K562 (cell line): ENCODE measurements at regions not wholly inside any gene's neighbourhood (a gene's known extent, or its start where the extent isn't known, plus 50 kb on each side); places are given as distances from the start of the nearest gene placed in this dataset.

Experiments used
- ATAC-seq: fragments of 200-7000 bp; cut with Tn5 transposase; 3 replicates; pipeline ENCODE4 v1.9.1; 2020; ENCODE audit warnings: moderate library complexity
- BruUV-seq: library from RNA; stranded (reverse); fragments of 400-500 nt; replicated peaks from 2 replicates; lab custom pipeline; 2021; lab: Mats Ljungman, UMichigan
- CTCF ChIA-PET: fragments of 300-600 bp; formaldehyde crosslinking; extraction: SDS; loops from one replicate; lab custom pipeline; 2021; ENCODE audit warnings: low intra/inter-chr PET ratio; lab: Yijun Ruan, JAX
- POLR2A ChIA-PET: fragments of 300-600, 350-650 bp; sonication (Branson Sonifier 250); formaldehyde crosslinking; extraction: SDS; loops from one replicate; lab custom pipeline; 2021; ENCODE audit warnings: antibody characterized with exemption, inconsistent platforms; lab: Yijun Ruan, JAX
- DNase-seq, 4 experiments: peaks; one replicate each; pipeline versions ENCODE4 v3.0.0 to v3.0.0-alpha.2; 2011 to 2018; ENCODE audit warnings: low spot score in 3 of 4, mixed read lengths in 3 of 4; ENCODE audit errors: extremely low read depth in 1 of 4
- FAIRE-seq: peaks from 2 replicates; lab custom pipeline; 2011; peaks lifted over from hg19 to GRCh38; lab: Jason Lieb, UNC
- H2AFZ ChIP-seq: 2 replicates; pipeline ENCODE4 v1.6.0; 2011; ENCODE audit warnings: low read depth, low read length, control low read depth, inconsistent platforms
- H3K27ac ChIP-seq: fragments of 200-600 bp; 3 replicates; pipeline ENCODE4 v1.8.0; 2011; ENCODE audit warnings: low read depth, mild to moderate bottlenecking, control low read depth, inconsistent platforms, low read length, moderate library complexity, mixed read lengths; ENCODE audit errors: extremely low read depth
- H3K27me3 ChIP-seq, 2 experiments: fragments of 300-600 bp in 1 of 2; 2 replicates in 1 of 2; 3 replicates in 1 of 2; pipeline versions ENCODE4 v1.6.0 to v1.8.0; 2011; ENCODE audit warnings: inconsistent platforms in 2 of 2, low read length in 2 of 2, mild to moderate bottlenecking in 1 of 2, mixed read lengths in 1 of 2, moderate library complexity in 1 of 2; ENCODE audit not compliant: control insufficient read depth in 2 of 2, insufficient read depth in 2 of 2
- H3K36me3 ChIP-seq: fragments of 300-600 bp; 3 replicates; pipeline ENCODE4 v1.8.0; 2011; ENCODE audit warnings: mild to moderate bottlenecking, low read length, inconsistent platforms; ENCODE audit not compliant: control insufficient read depth, insufficient read depth
- H3K4me1 ChIP-seq, 2 experiments: fragments of 200-600 bp in 1 of 2; replicated peaks in 1 of 2; 2 replicates in 1 of 2; 3 replicates in 1 of 2; pipeline versions ENCODE4 v1.5.1 to v1.8.0; 2011; ENCODE audit warnings: inconsistent platforms in 2 of 2, low read length in 2 of 2, mild to moderate bottlenecking in 1 of 2, mixed read lengths in 1 of 2, moderate library complexity in 1 of 2; ENCODE audit not compliant: control insufficient read depth in 2 of 2, insufficient read depth in 2 of 2
- H3K4me2 ChIP-seq: 2 replicates; pipeline ENCODE4 v1.6.1; 2011; ENCODE audit warnings: low read length, control low read depth, inconsistent platforms, mixed read lengths; ENCODE audit not compliant: insufficient read depth
- H3K4me3 ChIP-seq: fragments of 200-600 bp; sonication (generic), shearing (Covaris generic); 2 replicates; pipeline ENCODE4 v1.5.1; 2016; ENCODE audit warnings: control low read depth, inconsistent platforms
- H3K79me2 ChIP-seq: fragments of 200-600 bp; 3 replicates; pipeline ENCODE4 v1.8.0; 2011; ENCODE audit warnings: low read length, inconsistent platforms; ENCODE audit not compliant: control insufficient read depth, insufficient read depth
- H3K9ac ChIP-seq, 2 experiments: 2 replicates each; pipeline versions ENCODE4 v1.6.0 to v1.6.1; 2011; ENCODE audit warnings: low read depth in 2 of 2, low read length in 2 of 2, control low read depth in 1 of 2, inconsistent platforms in 1 of 2, mild to moderate bottlenecking in 1 of 2, mixed read lengths in 1 of 2; ENCODE audit not compliant: insufficient read depth in 1 of 2
- H3K9me1 ChIP-seq: one replicate; pipeline ENCODE4 v1.6.0; 2011; ENCODE audit warnings: inconsistent platforms, mild to moderate bottlenecking, low read length, moderate library complexity; ENCODE audit not compliant: control insufficient read depth, insufficient read depth
- H3K9me3 ChIP-seq: replicated peaks from 2 replicates; pipeline ENCODE4 v1.5.1; 2011; ENCODE audit warnings: low read depth, low read length, inconsistent platforms; ENCODE audit not compliant: control insufficient read depth, insufficient read depth
- H4K20me1 ChIP-seq: replicated peaks from 2 replicates; pipeline ENCODE4 v1.6.1; 2011; ENCODE audit warnings: low read length, inconsistent platforms, mixed read lengths; ENCODE audit not compliant: control insufficient read depth, insufficient read depth
- CAMTA2 ChIP-seq: fragments of 250-450 bp; sonication (Bioruptor Pico); conservative IDR thresholded peaks from 2 replicates; pipeline ENCODE4 v1.5.1; 2022
- CBX1 ChIP-seq: sonication (generic); IDR thresholded peaks from 2 replicates; pipeline ENCODE4 v1.6.1; 2016; ENCODE audit warnings: antibody characterized with exemption, low read depth, mild to moderate bottlenecking
- FOS ChIP-seq: IDR thresholded peaks from 3 replicates; pipeline ENCODE4 v1.6.1; 2011; ENCODE audit not compliant: insufficient read length; ENCODE audit errors: extremely low read depth
- HMG20B ChIP-seq: fragments of 250-450 bp; sonication (Bioruptor Pico); IDR thresholded peaks from 2 replicates; pipeline ENCODE4 v1.5.0; 2021; ENCODE audit warnings: mild to moderate bottlenecking
- HSF4 ChIP-seq: fragments of 250-450 bp; sonication (Bioruptor Pico); IDR thresholded peaks from 2 replicates; pipeline ENCODE4 v2.1.2; 2022; ENCODE audit warnings: mild to moderate bottlenecking, moderate library complexity, borderline replicate concordance
- KLF10 ChIP-seq: fragments of 250-450 bp; sonication (Bioruptor Pico); IDR thresholded peaks from 2 replicates; pipeline ENCODE4 v1.6.1; 2021; ENCODE audit warnings: matching md5 sums
- NRF1 ChIP-seq, 2 experiments: fragments of 450-650 bp; IDR thresholded peaks in 1 of 2; conservative IDR thresholded peaks in 1 of 2; 2 replicates each; pipeline ENCODE4 v1.6.1; 2014; ENCODE audit warnings: mild to moderate bottlenecking in 2 of 2
- REST ChIP-seq, 2 experiments: fragments of 450-650 bp; formaldehyde crosslinking in 1 of 2; IDR thresholded peaks; 2 replicates each; pipeline versions ENCODE4 v1.4.0 to v1.6.1; 2014 to 2020; ENCODE audit warnings: mild to moderate bottlenecking in 2 of 2, borderline replicate concordance in 1 of 2, low read depth in 1 of 2
- ZFX ChIP-seq: sonication (generic); formaldehyde crosslinking; IDR thresholded peaks from 2 replicates; pipeline ENCODE4 v1.8.0; 2022; ENCODE audit warnings: mild to moderate bottlenecking, missing genetic modification reagents, moderate library complexity
- ZNF707 ChIP-seq: fragments of 250-450 bp; sonication (Bioruptor Pico); conservative IDR thresholded peaks from 2 replicates; pipeline ENCODE4 v1.8.0; 2022; ENCODE audit warnings: inconsistent platforms, mild to moderate bottlenecking, moderate library complexity
- WGBS: fragments of 100-300 bp; shearing (Covaris generic); methylation state at CpG from one replicate; pipeline ENCODE4 v1.1.6; 2016; ENCODE audit warnings: low coverage, mixed read lengths; ENCODE audit not compliant: insufficient coverage; ENCODE audit errors: missing lambda C conversion rate; 5-methylcytosine and 5-hydroxymethylcytosine counted together
- in situ Hi-C: fragments of 300-500 bp; cut with MboI; formaldehyde crosslinking; loops from 4 replicates; pipeline ENCODE4 v1.15.0; 2018; ENCODE audit warnings: inconsistent platforms, mixed read lengths
- intact Hi-C: fragments of 100-400 bp; cut with micrococcal nuclease; formaldehyde crosslinking; loops from 2 replicates; pipeline ENCODE4 v1.14.2; 2022
- TF ChIP-seq, protein P1 (sequence below): sonication (generic); formaldehyde crosslinking; IDR thresholded peaks from 2 replicates; pipeline ENCODE4 v1.8.0; 2022; ENCODE audit warnings: missing genetic modification reagents, mild to moderate bottlenecking, borderline replicate concordance
- TF ChIP-seq, protein P2 (sequence below): fragments of 250-450 bp; sonication (Bioruptor Pico); IDR thresholded peaks from 2 replicates; pipeline ENCODE4 v1.4.0; 2020; ENCODE audit warnings: borderline replicate concordance

GRCh38 chr13:73773168-73773549 lies 361.0 kb downstream of the KLF12 start:
- Histone ChIP-seq H3K9ac (no peak overlapping the region), H3K4me3 (no peak overlapping the region), H3K27ac (no peak overlapping the region), H3K79me2 (no peaks in the 10 kb centered on the region), H3K27me3 (no peaks in the 10 kb centered on the region), H4K20me1 (no peaks in the 10 kb centered on the region), H3K9me3 (no peaks in the 10 kb centered on the region), H3K4me1 (no peaks in the 10 kb centered on the region), H3K36me3 (no peaks in the 10 kb centered on the region), H3K9me1 (no peaks in the 10 kb centered on the region), H3K4me2 (no peak overlapping the region), H2AFZ (no peak overlapping the region)
- intact Hi-C loops (no loop called here), in situ Hi-C loops (loop anchor here (25.0 kb wide), 1 partner anchor 1464 kb away; no protein-coding TSS in a partner anchor)
- ATAC-seq (no peak), DNase-seq (no peak), FAIRE-seq (no peak)
- WGBS = 0% methylated on average over 3 of the region's 3 CpGs
- POLR2A ChIA-PET = no interaction called here
- BruUV-seq = no TSS peak
- CTCF ChIA-PET = no interaction called here
- TF ChIP-seq ZNF707 (CRISPR knock-in tag) (no peak), CBX1 (no peak), REST (IDR thresholded peaks at IDR 0.05; ENCODE audit: borderline replicate concordance) (no peak), REST (CRISPR knock-in tag; IDR thresholded peaks at IDR 0.05; ENCODE audit: low read depth) (no peak), CAMTA2 (no peak), FOS (no peak), NRF1 (conservative IDR thresholded peaks at IDR 0.05 in 1 of 2, IDR thresholded peaks at IDR 0.05 in 1 of 2) (no peak), HMG20B (no peak), HSF4 (no peak), ZFX (CRISPR knock-in tag) (no peak), KLF10 (no peak)
- TF ChIP-seq, protein P1, sequence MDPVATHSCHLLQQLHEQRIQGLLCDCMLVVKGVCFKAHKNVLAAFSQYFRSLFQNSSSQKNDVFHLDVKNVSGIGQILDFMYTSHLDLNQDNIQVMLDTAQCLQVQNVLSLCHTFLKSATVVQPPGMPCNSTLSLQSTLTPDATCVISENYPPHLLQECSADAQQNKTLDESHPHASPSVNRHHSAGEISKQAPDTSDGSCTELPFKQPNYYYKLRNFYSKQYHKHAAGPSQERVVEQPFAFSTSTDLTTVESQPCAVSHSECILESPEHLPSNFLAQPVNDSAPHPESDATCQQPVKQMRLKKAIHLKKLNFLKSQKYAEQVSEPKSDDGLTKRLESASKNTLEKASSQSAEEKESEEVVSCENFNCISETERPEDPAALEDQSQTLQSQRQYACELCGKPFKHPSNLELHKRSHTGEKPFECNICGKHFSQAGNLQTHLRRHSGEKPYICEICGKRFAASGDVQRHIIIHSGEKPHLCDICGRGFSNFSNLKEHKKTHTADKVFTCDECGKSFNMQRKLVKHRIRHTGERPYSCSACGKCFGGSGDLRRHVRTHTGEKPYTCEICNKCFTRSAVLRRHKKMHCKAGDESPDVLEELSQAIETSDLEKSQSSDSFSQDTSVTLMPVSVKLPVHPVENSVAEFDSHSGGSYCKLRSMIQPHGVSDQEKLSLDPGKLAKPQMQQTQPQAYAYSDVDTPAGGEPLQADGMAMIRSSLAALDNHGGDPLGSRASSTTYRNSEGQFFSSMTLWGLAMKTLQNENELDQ (CRISPR knock-in tag) = no peak
- TF ChIP-seq, protein P2, sequence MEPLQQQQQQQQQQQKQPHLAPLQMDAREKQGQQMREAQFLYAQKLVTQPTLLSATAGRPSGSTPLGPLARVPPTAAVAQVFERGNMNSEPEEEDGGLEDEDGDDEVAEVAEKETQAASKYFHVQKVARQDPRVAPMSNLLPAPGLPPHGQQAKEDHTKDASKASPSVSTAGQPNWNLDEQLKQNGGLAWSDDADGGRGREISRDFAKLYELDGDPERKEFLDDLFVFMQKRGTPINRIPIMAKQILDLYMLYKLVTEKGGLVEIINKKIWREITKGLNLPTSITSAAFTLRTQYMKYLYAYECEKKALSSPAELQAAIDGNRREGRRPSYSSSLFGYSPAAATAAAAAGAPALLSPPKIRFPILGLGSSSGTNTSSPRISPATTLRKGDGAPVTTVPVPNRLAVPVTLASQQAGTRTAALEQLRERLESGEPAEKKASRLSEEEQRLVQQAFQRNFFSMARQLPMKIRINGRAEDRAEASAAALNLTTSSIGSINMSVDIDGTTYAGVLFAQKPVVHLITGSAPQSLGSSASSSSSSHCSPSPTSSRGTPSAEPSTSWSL (CRISPR knock-in tag) = no peak
